SHP77 (cell line): ENCODE measurements at regions not wholly inside any gene's neighbourhood (a gene's known extent, or its start where the extent isn't known, plus 50 kb on each side); places are given as distances from the start of the nearest gene placed in this dataset.
"Not testable (repeated sequence)": the region's sequence is repeated elsewhere in the genome, so short reads cannot be mapped to it uniquely, and the experiment has no call there.

Experiments
- DNase-seq, 2 experiments: peaks; one replicate each; lab custom pipeline; 2025; lab: John Stamatoyannopoulos, UW

DNA sequence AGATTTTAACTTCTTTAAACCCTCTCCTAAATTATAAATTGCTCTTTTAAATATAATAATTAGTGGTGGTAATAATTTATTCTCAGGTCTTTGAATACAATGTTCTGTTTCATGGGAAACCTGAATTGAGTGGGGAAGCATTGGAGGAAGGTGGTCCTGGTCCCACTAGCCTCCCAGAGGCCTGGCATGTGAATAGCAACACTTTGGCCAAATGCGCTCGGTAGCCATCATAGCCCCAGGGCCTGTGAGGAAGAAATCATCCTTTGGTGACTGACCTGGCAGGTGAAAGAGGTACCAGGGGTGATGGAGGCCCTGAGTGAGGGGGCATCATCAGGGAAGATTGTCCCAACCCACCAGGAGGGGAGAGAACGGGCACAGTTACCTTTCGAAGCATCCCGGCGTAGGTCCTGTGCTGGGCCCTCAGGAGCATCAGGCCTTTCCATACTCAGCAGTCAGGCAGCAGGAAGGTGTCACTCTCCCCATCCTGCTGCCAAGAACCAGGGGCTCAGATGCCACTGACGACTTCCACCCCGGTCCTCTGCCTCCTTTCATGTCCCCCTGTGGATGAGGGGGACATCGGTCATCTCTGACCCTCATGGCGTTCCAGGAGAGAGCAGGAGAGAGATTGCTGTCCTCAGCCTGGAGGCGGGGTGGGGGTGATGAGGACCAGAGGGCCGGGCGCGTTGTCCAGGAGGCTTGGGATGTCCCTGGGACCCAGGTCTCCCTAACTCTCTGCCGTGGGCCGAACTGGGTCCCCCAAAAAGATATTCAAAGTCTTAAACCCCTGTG is 78.6 kb upstream of the HPCAL1 start:
- DNase-seq: no peak

DNA sequence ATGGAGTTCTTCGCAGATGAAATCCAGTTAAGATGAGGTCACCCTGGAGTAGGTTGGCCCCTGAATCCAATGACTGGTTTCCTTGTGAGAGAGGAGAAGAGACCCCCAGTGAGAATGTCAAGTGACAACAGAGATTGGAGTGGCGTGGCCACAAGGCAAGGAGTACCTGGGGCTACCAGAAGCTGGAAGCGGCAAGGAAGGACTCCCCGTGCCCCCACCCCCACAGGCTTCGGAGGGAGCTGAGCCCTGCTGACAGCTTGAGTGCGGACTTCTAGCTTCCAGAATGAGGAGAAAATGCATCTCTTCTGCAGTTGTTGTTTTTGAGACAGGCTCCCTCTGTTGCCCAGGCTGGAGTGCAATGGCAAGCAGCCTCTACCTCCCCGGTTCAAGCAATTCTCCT is 78.0 kb upstream of the HPCAL1 start:
- DNase-seq: no peak

DNA sequence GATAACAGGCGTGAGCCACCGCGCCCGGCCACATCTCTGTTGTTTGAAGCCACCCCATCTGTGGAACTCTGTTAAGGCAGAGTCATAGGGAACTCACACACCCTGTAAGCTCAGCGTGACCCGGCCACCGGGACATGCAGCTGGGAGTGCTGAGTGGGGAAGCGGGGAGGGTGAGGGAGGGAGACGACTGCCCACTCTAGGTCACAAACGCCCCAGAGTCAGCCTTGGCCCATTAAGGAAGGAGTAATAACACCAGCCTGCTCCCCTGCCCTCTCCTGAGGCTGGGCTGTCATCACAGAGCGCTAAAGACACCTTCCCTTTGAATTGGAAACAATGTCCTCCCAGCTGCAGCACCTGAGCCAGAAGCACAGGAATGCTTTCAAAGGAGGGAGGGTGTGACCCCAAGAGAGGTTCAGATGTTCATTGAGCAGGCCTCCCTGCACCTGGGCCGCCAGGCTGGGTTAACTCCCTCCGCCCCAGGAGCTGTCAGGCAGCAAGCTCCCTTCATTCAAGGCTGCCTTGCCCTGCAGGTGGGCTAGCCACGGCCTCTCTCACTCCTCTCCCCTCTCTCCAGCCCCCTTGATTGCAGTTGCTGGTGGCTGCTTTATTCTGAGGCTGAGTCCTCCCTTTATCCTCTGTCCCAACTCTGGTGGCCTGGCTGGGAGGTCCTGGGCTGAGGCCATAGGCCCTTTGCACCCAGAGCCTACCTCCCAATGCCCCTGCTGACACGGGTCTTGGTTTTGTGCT is 77.2 kb upstream of the HPCAL1 start:
- no peak for DNase-seq

DNA sequence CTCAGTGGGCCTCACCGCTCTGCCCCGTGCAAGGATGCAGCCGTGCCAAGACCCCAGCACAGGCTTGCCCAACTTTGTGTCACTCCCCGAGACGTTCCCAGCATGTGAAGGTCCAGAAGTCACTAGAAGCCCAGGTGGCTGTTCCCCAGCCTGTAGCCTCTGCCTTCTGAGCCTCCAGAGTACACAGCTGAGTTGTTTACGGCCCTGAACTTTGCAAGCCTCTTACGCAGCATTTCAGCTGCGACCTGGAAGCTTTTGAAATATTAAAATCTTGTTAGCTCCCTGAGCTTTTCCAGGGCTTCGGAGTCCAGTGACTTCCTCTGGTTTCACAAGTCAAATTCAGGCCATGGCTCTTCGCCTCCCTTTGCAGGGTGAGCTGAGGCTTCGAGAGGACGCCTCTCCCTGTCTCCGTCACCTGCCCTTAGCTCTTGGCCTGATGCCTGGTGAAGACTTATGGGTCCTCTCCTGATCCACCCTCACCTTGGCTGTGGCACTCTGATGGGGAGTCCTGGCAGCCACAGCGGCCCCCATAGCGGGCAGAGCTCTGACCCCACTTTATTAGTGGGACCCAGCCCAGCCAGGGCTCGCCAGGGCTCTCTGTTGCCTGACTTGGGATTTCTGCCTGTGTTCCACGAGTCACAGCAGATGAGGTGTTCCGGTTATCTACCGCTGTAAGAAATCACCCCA is 76.5 kb upstream of the HPCAL1 start:
- peak; percentile 21 to 45 for DNase-seq

DNA sequence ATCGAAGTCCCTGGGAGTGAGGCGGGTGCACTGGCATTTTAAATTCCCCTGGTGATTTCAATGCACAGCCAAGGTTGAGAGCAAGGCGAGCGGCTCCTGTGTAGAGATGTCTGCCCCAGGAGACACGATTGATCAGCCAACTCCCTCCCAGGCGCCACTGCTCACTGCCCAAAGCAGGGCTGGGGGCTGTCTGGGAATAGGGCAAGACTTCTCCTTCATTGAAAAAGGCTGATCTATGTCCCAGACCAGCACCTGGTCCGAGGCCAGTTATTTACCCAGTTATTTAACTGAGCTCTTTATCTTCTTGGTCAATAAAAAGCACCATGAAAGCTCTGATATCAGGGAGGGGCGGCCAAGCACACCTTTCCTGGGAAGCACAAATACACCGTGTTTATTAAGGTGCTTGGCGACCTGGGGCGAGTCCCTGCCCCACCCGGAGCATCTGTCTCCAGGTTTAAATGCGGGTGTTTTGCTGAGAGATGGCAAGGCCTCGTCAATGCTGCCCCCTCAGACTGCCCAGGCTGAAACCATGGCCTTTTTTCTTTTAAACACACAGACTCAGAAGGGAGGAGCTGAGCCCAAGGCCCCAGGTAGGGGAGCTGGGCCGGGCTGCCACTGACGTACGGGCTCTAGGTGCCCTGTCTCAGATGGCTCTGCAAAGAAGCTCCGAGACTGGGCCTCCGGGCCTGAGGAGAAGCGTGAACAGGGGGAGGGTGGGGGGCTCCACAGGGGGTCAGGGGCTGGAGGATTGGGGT is 73.9 kb upstream of the HPCAL1 start:
- no peak for DNase-seq

DNA sequence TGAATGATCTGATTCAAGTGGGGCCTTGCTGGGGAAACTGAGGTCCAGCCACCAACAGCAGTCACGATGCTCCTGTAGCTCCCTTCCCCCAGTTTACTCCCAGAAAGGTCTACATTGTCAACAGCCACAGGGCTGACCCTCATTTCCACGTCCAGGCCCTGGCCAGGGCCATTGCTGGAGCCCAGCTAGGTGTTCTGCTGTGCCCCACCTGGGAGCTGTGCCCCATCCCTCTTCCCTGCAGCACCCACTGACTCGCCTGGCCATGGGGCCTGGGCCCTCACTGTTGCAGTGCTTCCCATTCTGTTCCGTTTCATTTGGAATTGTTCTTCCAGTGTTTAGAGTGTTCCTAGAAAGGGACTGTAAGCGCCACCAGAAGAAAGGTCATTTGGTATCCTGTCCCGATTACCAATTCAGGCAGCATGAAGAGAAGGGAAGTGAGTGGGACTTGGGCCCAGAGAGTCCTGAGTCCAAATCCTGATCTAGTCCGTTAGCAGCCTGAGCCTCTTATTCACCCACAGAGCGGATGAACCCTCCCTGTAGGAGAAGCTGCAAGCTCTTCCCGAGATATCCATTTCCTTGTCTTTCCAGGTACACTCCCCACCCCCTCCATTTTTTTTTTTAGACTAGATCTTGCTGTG is 73.1 kb upstream of the HPCAL1 start:
- DNase-seq: no peak

DNA sequence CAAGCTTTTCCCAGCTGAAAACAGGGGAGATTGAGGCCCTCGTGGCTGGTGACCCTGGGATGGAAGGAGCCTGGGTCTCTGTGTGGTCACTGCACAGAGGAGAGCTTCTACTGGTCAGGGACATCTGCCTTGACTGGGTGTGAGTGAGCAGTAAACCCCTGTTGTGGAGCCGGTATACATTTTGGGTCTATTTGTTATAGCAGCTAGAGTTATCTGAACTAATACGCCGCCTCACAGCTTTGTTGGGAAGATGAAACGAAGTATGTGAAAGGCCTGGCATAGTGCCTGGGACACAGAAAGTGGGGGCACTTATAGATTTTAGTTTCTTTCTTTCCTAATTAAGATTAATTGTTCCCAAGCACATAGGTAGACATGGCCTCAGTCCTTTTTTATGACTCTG is 72.2 kb upstream of the HPCAL1 start:
- DNase-seq: no peak

DNA sequence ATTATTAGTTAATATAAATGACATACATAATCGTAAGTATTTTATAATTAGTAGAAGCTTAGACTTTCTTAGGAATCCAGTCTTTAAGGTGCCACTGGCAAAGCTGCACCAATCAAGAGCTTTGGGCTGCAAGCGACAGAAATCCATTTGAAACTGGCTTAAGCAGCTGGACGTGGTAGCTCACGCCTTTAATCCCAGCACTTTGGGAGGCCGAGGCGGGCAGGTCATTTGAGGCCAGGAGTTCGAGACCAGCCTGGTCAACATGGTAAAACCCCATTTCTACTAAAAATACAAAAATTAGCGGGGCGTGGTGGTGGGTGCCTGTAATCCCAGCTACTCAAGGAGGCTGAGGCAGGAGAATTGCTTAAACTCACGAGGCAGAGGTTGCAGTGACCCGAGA is 71.8 kb upstream of the HPCAL1 start:
- not testable (repeated sequence) for DNase-seq

DNA sequence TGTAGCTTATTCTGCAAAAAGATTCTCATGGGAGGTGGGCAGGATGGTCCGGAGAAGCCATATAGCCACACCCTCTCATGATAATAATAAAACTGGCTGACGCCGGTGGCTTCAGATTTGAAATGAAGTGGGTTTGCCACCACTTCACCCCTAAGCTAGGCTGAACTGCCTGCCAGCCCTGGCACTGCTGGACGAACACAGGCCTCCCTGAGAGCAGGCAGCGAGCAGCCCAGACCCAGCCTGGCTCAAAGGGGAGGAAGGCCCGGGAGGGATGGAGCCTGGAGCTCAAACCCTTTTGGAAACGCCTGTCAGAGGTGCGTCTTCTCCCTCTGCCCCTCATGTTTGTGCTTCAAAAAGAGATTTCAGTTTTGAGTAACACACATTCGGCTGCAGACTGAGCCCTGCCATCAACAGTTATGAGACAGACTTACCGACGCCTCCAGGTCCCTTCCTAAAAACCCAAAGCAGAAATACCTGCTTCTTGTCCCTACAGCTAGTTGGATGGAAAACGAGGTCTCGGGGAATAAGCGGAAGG is 71.1 kb upstream of the HPCAL1 start:
- DNase-seq: no peak

DNA sequence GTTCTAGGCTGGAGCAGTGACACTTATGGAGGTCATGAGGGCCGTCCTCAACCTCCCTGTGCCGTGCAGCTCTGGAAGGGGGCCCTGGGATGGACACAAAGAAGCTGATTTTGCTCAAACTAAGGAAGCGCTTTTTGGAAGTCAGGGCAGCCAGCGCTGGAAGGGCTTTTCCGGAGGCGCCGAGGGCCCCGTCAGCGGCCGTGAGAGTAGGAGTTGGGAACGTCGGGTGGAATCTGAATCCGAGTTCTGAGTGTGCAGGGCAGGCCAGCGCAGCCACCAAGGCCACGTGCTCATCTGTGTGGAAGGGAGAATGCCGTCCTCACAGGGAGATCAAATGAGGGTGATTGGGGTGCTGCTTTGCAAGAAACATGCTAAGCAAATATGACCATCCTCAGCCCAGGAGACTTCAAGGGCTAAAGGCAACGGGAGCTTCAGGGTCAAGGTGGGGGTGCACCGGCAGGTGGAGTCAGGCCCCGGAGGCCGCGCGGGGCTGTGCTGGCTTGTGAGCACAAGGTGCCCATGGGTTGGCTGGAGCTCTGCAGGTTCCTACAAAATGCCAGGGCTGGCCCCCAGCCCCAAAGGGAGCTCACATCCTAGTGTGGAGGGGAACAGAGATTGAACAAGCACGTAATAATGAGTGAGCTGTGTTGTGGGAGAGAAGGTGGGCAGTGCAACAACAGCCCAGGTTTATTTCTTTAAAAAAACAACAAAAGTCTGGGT is 70.4 kb upstream of the HPCAL1 start:
- DNase-seq: no peak

DNA sequence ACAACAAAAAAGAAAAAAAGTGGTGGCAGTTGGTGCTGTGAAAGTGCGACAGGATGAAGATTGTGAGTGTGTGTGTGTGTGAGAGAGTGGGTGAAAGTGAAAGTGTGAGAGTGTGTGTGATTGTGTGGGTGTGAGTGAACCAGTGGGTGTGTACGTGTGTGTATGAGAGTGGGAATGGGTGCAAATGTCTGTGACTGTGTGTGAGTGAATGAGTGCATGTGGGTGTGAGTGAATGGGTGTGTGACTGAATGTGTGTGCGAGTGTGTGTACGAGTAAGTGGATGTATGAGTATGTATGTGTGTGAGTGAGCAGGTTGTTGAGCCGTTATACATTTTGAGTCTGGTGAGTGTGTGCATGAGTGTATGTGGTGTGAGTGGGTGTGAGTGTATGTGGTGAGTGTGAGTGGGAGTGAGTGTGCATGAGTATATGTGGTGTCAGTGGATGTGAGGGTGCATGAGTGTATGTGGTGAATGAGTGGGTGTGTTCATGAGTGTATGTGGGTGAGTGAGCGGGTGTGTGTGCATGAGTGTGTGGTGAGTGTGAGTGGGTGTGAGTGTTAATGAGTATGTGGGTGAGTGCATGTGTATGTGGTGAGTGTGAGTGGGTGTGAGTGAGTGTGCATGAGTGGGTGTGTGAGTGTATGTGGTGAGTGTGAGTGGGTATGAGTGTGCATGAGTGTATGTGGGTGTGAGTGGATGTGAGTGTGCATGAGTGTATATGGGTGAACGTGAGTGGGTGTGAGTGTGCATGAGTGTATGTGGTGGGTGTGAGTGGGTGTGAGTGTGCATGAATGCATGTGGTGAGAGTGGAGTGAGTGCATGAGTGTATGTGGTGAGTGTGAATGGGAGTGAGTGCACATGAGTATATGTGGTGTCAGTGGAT is 69.3 kb upstream of the HPCAL1 start:
- no peak for DNase-seq

DNA sequence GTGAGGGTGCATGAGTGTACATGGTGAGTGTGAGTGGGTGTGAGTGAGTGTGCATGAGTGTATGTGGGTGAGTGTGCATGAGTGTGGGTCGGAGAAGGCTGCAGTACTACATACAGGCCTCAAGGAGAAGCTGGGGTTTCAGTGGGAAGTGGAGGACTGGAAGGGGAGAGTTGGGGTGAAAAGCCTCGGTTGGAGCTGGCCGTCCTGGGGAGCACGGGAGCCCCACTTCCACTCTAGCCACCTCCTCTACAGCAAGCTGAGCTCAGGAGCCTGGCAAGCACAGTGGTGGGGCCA is 68.7 kb upstream of the HPCAL1 start:
- DNase-seq: no peak

DNA sequence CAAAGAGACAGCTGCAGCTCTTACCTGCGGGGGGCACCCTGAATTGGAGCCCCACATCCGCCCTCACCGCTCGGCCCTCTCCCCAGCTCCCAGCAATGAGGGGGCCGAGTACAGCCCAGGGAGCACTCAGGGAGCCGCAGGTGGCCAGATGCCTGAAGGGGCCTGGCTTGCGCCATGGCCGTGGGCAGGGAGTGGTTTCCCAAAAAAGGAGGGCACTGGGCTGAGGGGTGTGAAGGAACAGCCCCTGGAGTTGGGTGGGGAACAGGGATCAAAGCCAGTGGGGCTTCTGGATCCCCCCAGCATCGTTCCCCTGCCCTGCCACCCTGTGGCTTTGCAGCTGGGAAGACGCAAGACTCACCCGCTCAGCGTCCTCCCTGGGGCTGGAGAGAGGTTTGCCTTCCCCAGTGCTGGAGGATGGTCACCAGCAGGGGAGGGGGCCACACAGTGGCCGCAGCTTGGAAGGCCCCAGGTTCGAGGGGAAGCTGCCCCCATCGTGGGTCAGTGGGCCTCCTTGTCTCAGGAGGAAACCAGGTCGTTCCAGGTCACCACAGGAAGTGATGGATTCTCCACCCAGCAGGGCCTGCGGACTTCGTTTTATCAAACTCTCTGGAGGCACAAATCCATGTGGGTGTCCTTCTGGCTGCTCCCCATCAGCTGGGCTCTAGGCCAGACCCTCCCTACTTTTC is 68.2 kb upstream of the HPCAL1 start:
- no peak for DNase-seq

DNA sequence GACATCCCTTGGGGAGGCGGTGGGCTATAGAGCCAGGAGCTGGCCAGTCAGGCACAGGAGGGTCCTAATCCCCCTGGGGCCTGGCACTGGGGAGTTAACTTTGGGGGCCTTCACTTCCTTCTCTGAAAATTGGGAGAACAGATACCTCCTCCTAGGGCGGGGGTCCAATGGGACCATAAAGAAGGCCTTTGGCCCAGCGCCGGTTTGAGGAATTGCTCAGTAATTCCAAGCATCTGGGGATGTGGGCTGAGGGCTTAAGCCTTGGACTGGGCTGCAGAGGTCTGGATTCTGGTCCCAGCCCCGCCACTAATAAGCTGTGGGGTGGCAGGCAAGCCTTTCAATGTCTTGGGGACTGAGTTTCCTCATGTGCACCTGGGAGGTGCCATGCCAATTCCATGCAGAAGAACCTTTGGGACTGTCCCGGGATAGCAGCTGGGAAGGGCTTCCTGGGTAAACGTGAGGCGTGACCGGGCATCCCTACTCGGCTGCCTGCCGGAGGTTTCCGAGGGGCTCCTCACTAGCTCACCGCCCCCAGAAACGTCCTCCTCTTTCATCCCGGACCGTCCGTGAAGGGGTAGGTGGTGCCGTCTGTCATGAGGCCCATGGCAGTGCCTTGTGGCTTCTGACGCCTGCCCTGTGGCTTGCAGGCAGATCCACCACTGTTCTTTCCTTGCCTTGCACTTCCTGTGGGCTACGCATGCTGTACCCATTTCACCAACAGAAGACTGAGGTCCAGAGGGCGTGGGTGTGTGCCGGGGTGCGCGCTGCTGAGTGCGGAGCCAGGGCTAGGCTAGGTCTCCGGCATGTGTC is 67.4 kb upstream of the HPCAL1 start:
- DNase-seq: no peak

DNA sequence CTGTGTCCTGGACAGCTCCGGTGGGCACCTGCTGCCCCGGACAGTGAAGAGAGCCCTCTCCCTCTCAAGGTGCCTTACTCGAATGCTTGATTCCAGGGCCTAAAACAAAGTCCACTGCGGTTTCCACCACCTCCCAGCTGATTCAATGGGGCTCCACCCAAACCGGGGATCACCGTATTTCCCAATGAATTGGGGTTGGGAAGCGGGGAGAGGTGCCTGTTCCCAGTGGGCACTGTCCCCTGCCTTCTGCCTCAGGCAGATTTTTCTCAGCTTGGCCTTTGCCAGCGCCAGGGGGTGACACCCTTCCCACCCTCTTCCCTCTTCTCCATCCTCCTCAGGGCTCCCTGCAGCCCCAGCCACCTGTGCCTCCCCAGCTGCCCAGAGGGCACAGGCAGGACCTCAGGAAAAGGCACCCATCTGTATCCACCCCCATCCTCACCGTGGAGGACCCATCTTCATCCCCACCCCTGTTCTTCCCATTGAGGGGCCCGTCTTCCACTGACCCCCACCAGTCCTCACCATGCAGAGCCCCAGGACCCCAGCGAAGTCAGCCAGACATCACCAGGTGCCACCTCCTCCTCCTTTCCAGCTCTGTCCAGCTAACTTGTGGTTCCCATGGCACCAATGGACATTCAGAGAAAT is 66.7 kb upstream of the HPCAL1 start:
- DNase-seq: no peak

DNA sequence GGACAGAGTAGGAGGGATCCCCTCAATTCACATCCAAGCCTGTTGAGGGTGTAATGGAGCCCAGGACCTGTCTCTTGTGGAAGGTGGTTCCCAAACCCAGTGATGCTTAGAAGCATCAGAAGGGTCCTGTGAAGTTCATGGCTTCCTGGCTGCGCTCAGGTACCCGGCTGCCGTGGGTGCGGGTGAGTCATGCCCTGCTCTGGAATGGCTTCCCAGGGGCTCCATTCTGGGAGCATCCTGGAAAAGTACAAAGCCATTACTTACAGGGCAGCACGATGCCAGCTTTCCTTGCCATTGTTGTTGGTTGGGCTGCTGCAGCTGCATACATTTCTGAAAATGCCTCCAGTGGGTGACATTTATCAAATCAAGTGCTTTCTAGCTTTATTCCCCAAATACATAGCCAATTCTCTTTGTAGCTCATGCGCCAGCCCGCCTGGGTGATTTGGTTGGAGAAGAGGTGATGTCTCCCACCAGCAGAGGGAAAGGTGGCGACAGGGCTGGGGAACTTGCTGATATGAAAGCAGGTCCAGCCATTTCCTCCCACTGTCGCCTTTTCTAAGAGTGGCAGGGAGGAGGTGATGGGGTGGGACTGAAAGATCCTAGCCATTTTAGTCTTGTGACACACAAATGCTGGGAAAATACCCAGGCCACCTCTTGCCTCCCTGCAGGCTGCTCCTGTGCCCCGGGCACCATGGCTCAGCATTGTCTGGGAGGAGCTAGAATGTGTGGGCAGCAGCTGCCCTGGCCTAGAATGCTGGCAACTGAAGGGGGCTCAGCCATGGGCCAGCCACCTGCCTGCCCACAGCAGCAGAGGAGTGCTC is 65.9 kb upstream of the HPCAL1 start:
- DNase-seq: no peak
